NCI-H2171 treated with DMSO at 0.1 percent for 48 hours (cell line): ENCODE measurements at regions not wholly inside any gene's neighbourhood (a gene's known extent, or its start where the extent isn't known, plus 50 kb on each side); places are given as distances from the start of the nearest gene placed in this dataset.
"Not testable (repeated sequence)": the region's sequence is repeated elsewhere in the genome, so short reads cannot be mapped to it uniquely, and the experiment has no call there.

ENCODE experiments used
- DNase-seq: peaks from one replicate; lab custom pipeline; 2025; lab: John Stamatoyannopoulos, UW

DNA sequence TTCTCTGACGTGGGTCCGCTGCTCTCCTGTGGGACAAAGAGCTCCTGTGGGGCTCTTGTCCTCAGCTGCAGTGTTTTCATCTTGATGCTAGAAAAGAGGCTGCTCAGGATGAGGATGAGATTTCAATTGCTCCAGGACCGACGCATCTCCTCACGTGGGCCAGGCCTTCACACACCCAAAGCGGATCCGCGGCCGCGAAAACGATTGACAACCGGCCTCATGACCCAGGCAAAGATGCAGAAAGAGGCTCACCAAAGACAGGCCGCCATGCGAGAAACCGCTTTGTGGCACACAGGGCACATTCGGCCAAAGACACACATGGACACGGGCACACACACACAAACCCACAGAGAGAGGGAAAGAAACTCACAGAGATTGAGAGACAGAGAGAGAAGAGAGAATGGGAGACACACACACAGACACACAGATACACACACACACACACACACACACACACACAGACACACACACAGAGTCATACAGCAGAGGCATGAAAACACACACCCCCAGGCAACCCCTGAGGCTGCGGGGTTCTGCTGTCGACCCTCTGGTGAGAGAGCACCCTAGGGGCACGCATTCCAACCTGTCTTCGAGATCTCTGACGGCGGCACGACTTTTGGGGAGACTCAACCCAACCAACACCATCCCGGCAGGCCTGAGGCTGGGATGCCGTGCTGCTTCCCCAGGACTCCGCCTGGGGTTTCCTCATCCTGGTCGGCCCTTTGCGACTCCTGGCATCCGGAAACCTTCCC is 168.5 kb upstream of the ZNF337 start:
- not testable (repeated sequence) for DNase-seq

DNA sequence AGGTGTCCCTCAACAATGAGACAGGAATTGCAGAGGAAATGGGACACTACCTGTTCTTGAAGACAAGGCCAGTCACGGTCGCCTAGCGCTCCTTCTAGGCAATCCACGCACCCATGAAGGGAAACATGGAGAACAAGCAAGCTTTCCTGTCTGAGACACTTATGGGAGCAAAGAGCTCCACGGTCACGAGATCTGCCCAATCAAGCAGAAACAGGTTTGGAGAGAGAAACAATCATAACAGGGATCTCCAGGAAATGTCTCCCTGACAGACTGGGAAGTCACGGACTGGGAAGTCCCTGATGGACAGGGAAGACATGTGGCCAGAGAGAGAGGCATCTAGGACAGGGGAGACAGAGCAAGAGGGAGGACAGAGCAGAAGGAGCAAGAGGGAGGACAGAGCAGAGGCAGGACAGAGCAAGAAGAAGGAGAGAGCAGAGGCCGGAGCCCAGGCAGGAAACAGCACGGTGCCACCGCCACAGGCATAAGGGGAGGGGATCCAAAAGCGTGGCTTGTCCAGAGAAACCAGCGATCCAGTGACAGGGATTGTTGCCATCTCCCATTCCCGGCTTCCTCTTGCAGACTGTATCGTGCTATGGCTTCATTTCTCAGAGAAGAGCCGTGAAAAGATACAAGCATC is 167.8 kb upstream of the ZNF337 start:
- no peak for DNase-seq

- DNase-seq = no peak
These were observed 167.1 kb upstream of the ZNF337 start for GRCh38 chr20:25863536-25864325.

- DNase-seq = peak; percentile 86
These were observed 166.4 kb upstream of the ZNF337 start for GRCh38 chr20:25862967-25863530.

DNA sequence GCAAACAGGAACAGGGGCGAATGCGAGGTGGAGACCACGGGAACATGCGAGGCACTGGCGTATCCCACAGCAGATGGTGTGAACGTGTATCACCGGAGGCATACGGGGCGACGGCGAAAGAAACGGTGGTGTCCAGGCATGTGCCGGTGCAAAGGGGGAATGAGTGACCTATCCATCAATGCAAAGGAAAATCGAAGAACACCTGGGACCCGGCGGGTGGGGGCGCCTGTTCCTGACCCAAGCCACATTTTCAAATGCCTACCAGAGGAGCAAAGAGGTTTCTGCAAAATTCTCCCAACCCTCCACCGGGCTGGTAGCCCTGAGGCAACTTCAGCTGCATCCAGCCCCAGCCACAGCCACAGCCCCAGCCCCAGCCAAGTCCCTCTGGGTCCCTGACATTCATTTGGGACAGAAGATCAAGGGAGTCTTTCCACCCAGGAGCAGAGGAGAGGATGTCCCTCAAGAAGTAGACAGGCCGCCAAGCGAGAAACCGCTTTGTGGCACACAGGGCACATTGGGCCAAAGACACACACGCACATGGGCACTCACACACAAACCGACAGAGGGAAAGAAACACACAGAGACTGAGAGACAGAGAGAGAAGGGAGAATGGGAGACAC is 164.0 kb upstream of the ZNF337 start:
- DNase-seq = no peak

DNA sequence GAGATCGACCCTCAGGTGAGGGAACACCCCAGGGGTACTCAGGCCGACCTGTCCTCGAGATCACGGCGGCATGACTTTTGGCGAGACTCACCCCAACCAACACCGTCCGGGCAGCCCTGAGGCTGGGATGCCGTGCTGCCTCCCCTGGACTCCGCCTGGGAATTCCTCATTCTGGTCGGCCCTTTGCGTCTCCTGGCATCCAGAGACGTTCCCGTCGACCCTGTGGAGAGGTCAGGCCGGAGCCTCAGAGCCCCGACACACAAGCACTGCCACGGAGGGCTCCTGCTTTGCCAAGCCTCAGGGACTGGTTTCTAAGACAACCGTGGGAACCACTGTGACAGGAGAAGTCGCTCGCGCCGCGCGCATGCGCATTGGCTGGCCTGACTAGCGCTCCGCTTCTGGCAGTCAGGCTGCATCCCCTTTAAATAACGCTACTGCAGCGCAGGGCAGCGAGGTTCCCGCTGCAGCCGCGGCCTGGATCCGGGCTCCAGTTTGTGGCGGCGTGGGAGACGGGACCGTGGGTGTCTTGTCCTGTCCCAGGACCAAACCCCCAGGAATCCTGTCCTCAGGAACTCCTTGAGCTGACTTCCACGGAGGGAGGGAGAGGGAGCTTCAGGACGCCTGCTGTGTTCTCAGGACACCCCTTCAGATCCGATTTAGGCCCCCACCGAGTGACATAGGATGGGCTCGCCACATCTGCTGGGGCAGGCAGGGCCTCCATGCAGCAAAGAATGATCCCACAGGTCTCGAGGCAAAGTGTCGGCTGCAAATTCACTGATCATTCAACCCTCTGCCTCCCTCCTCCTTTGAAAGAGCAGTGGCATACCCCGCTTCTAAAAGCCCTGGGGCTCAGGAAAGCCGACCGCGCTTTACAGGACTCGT is 163.2 kb upstream of the ZNF337 start:
- DNase-seq = peak; percentile 89

- peak; percentile 38 for DNase-seq
These were observed 162.1 kb upstream of the ZNF337 start for GRCh38 chr20:25858495-25859425.

DNA sequence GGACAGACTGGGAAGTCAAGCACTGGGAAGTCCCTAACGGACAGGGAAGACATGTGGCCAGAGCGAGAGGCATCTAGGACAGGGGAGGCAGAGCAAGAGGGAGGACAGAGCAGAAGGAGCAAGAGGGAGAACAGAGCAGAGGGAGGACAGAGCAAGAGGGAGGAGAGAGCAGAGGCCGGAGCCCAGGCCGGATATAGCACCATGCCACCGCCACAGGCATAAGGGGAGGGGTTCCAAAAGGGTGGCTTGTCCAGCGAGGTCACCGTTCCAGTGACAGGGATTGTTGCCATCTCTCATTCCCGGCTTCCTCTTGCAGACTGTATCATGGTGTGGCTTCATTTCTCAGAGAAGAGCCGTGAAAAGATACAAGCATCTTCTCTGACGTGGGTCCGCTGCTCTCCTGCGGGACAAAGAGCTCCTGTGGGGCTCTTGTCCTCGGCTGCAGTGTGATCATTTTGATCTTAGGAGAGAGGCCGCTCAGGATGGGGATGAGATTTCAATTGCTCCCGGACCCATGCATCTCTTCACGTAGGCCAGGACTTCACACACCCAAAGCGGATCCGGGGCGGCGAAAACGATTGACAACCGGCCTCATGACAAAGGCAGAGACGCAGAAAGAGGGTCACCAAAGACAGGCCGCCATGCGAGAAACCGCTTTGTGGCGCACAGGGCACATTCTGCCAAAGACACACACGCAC is 160.6 kb upstream of the ZNF337 start:
- DNase-seq = not testable (repeated sequence)

GRCh38 chr20:25856256-25856884 is 159.7 kb upstream of the ZNF337 start:
- no peak for DNase-seq

DNA sequence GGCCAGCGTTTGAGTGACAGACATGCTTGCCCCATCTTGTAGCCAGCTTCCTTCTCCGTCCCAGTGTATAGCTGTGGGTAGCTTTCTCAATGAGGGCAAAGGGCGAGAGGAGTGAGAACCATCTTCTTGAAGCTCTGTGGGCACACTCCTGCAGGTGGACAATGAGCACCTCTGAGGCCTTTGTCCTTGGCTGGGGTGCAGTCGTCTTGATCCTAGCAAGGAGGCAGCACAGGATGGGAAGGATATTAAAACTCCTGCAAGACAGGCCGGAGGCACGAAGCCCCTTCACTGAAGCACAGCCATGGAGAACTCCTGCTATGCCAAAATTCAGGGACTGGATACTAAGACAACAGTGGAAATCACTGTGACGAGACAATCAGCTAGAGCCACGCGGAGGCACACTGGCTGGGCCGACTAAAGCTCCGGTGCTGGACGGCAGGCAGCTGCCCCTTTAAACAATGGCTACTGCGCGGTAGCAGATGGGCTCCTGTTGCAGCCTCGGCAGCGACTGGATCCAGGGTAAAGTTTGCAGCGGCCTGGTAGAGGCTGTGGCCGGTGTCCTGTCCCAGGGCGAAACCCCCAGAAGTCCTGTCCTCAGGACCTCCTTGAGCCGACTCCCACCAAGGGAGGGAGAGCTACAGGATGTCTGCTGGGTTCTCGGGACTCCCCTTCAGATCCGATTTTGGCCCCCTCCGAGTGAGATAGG is 159.0 kb upstream of the ZNF337 start:
- DNase-seq = not testable (repeated sequence)

DNA sequence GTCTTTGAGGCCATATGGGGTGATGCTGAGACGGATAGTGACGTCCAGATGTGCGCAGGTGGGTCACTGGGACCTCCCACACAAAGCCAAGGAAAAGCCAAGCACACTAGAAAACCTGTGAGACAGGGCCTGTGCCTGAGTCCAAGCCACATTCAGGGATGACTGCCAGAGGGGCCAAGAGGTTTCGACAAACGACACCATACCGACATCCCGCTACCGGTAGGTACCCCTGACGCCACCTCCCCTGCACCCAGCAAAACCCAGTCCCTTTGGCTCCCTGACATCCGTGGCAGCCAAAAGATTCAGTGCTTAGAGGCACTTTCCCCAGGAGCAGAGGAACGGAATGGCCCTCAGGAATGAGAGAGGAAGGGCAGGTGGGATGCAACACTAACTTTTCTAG is 158.0 kb upstream of the ZNF337 start:
- DNase-seq = not testable (repeated sequence)

DNA sequence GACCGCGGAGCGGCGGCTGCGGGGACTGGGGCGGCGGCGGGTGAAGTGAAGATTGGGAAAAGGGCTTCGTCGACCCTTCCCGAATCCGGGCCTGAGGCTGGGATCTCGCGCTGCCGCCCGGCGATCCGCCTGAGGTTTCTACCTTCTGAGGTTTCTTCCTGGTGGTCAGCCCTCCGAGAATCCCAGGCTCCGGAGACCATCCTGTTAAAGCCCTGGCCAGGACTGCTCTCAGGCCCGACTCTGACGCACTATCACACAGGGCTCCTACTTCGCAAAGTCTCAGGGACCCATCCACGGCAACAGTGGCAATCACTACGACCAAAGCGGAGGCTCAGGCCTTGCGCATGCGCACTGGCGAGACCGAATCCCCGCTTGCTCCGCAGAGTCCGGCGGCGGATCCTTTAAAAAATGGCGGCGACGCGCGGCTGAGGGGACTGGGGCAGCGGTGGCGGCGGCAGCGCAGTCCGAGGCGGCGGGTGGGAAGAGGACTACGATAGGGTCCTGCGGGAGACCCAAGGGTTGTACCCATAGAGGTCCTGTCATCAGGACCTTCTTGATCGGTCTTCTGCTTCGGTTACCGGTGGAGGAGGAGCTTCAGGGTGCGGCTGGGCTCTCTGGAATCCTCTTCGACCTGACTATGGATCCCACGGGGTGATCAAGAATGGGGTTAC is 157.2 kb upstream of the ZNF337 start:
- peak; percentile 79 for DNase-seq

GRCh38 chr20:25852968-25853717 is 156.5 kb upstream of the ZNF337 start:
- not testable (repeated sequence) for DNase-seq

- DNase-seq = not testable (repeated sequence)
These were observed 153.5 kb upstream of the ZNF337 start for GRCh38 chr20:25850133-25850532.

GRCh38 chr20:25848222-25848621 is 151.6 kb upstream of the ZNF337 start:
- DNase-seq = no peak

GRCh38 chr20:25844640-25845039 is 148.0 kb upstream of the ZNF337 start:
- DNase-seq = not testable (repeated sequence)

GRCh38 chr20:25813511-25813910 is 116.9 kb upstream of the ZNF337 start:
- DNase-seq = not testable (repeated sequence)
